Stimulated activated CD8-positive, alpha-beta memory T cell treated with anti-CD3 and anti-CD28 coated beads, Interleukin-2, amount 100 ng/mL, for 48 hours (primary cell): ENCODE measurements at regions not wholly inside any gene's neighbourhood (a gene's known extent, or its start where the extent isn't known, plus 50 kb on each side); places are given as distances from the start of the nearest gene placed in this dataset.

Experiments used
- DNase-seq, 2 donors: peaks; one replicate each; pipeline ENCODE4 v3.0.0-alpha.2; 2020; ENCODE audit warnings: low read depth in 2 of 2

DNA sequence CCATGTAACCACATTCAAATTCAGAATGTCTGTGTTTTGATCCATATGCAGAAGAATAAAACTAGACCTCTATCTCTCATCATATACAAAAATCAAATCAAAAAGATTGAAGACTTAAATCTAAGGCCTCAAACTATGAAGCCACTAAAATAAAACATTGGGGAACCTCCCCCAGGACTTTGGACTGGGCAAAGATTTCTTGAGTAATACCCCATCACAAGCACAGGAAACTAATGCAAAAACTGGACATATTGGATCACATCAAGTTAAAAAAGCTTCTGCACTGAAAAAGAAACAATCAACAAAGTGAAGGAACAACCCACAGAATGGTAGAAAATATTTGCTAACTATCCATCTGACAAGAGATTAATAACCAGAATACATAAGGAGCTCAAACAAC lies 266.8 kb downstream of the EPM2A start:
- DNase-seq = no peak

GRCh38 chr6:145469021-145469420 lies 266.3 kb downstream of the EPM2A start:
- no peak for DNase-seq

GRCh38 chr6:145475794-145476396 lies 259.4 kb downstream of the EPM2A start:
- DNase-seq = no peak

DNA sequence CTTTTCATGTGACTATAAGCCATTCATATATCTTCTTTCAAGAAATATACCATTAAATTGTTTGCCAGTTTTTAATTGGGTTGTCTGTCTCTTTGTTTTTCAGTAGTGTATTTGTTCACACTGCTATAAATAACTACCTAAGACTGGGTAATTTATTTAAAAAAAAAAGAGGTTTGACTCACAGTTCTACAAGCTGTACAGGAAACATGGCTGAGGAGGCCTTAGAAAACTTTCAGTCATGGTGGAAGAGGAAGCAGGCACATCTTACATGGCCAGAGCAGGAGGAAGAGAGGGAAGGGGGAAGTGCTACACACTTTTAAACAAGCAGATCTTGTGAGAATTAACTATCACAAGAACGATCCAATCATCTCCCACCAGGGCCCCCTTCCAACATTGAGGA lies 255.3 kb downstream of the EPM2A start:
- no peak for DNase-seq

GRCh38 chr6:145483191-145483996 lies 251.9 kb downstream of the EPM2A start:
- DNase-seq = no peak

DNA sequence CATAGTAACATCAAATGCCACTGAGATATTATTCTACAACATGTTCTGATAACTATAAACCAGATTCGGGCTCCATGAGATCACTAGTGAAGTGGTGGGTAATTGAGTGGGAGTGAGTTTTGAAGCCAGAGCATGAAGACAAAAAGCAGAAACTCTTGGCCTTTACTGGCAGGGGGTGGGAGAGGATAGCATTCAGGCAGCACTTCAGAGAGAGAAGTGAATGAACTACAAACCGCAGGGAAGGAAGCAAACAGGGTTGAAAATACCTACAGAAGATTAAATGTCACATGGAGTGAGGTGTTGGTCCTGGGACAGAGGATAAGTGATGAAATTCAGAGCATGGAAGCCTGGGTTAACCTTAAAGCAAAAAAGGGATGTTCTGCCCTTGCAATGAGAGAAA lies 250.0 kb downstream of the EPM2A start:
- no peak for DNase-seq

GRCh38 chr6:145486306-145486705 lies 249.0 kb downstream of the EPM2A start:
- DNase-seq = no peak

- DNase-seq = no peak
These were observed 245.7 kb downstream of the EPM2A start for GRCh38 chr6:145489583-145489982.

DNA sequence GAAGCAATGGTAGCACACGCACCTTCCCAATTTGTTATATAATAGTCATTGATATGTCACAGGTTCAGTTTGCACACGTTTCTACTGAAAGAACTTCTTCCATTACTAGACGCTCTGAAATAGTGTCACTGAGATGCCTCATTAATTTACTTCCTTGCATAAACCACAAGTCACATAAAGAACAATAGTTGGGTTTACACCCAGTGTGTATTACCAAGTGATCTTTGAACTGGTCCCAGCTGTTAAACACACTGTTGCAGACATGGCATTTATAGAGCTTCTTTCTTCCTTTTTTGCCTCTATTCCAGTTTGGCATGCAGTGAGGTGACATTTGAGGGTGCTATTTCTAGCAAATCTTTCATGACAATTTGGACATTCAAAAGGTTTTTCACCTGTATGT lies 245.3 kb downstream of the EPM2A start:
- DNase-seq = no peak

DNA sequence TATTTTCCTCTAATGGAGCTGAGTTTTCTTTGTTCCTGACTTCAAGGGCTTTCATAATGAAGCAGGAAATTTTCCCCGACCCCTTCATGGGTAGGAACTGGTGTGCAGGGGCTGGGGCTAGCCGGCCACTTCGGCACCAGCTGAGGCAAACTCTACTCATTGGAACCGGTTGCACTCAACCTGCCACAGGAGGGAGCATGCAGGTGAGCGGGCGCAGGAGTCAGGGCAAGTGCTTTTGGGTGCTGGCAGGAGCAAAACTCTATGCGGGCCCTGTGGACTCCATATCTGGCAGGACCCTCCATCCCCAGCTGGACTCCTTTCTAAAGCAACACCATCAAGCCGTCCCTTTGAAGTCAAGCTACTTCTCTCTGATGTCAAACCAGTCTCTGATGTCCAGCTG lies 244.2 kb downstream of the EPM2A start:
- no peak for DNase-seq

GRCh38 chr6:145497006-145497405 lies 238.3 kb downstream of the EPM2A start:
- DNase-seq = no peak

GRCh38 chr6:145498425-145498824 lies 236.9 kb downstream of the EPM2A start:
- no peak for DNase-seq

- DNase-seq = no peak
These were observed 232.9 kb downstream of the EPM2A start for GRCh38 chr6:145502416-145502815.

DNA sequence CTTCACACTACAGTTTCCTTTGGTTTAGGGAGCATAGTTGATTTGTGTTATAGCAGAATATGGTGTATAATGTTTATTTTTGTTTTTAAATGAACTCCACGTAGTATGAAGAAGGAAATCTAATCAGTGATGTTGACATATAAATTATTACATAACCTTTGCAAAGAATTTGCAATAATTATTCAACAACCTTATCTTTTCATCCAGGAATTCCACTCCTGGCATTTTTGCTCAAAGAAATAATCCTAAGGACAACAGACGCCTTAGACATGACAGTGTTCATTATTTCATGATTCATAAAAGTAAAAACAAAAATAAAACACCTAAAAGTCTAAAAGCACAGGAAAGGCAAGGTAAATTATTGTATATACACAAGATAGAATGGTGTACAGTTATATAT lies 229.2 kb downstream of the EPM2A start:
- DNase-seq = no peak

- no peak for DNase-seq
These were observed 228.8 kb downstream of the EPM2A start for GRCh38 chr6:145506565-145506964.

DNA sequence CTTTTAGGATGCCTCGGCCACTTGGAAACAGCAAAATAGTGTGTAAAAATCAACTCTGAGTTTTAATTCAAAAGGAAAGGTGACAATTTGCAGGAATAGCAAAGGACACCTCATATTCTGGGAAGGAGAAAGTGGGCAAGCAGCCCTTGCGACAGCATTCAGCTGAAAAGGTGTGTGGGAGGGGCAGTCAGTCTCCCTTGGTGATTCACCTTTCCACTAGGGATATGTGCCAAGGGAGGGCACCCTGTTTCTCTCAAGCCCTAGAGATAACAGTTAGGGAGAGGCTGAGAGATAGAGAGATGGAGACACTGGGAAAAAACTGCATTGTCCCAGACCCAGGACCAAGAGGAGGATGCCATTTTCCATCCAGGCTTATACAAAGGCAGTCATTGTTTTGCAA lies 228.1 kb downstream of the EPM2A start:
- DNase-seq = no peak

DNA sequence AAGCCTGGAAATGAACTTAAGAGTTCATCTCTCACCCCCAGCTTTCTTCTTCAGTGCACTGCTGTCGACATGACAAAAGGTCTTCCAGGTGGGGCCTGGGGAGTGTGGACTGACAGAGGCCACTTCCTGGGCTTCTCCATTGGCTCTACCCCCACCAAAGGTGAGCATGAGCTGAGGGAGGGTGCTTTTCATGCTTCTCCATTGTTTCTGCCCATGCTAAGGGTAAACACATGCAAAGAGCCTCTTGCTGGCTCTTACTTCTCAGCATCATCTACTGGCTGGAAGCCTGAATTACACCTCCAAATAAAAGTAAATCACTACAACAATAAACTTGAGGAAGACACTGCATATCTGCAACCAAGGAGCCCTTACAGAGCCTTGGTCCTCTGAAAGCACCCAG lies 227.2 kb downstream of the EPM2A start:
- no peak for DNase-seq

GRCh38 chr6:145517492-145517891 lies 217.8 kb downstream of the EPM2A start:
- DNase-seq = no peak

GRCh38 chr6:145525038-145525437 lies 210.3 kb downstream of the EPM2A start:
- DNase-seq = no peak

- DNase-seq = no peak
These were observed 205.7 kb downstream of the EPM2A start for GRCh38 chr6:145529582-145529981.

DNA sequence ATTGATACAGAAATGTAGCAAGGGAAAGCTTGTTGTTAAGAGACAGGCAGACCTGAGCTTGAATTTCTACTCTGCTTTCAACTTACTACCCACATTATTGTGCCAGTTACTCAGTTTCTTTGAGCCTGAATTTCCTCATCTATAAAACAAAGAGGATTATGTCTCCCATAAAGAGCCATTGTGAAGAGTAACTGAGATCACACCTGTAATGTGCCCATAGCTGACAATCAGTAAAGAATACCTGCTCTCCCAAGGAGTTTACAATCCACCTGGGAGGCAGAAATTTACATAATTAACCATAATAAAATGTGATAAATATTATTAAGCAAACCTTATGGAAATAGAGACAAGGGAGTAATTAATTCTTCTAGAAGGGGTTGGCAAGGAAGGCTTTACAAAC lies 204.9 kb downstream of the EPM2A start:
- DNase-seq = no peak

- DNase-seq = no peak
These were observed 204.3 kb downstream of the EPM2A start for GRCh38 chr6:145531032-145531431.

- DNase-seq = no peak
These were observed 203.5 kb downstream of the EPM2A start for GRCh38 chr6:145531822-145532221.

- no peak for DNase-seq
These were observed 203.0 kb downstream of the EPM2A start for GRCh38 chr6:145532361-145532760.
